T-cell (primary cell): ENCODE measurements at regions not wholly inside any gene's neighbourhood (a gene's known extent, or its start where the extent isn't known, plus 50 kb on each side); places are given as distances from the start of the nearest gene placed in this dataset.

Experiments used
- ATAC-seq, 4 experiments: fragments of 200-7000 bp in 3 of 4; fragments of 150-1000 bp in 1 of 4; cut with Tn5 transposase; replicated peaks in 1 of 4; 1 replicate in 3 of 4; 2 replicates in 1 of 4; pipeline ENCODE4 v1.10.0; 2021; ENCODE audit warnings: moderate library complexity in 3 of 4, mild to moderate bottlenecking in 2 of 4, moderate number of reproducible peaks in 1 of 4
- CTCF ChIA-PET, 2 donors: fragments of 300-600 bp; sonication (Branson Sonifier 250); formaldehyde crosslinking; loops; one replicate each; lab custom pipeline; 2022; ENCODE audit warnings: antibody characterized with exemption in 2 of 2; lab: Charles Lee
- POLR2A ChIA-PET, 2 donors: fragments of 300-600 bp; sonication (Branson Sonifier 250); formaldehyde crosslinking; loops; one replicate each; lab custom pipeline; 2022; ENCODE audit warnings: antibody characterized with exemption in 2 of 2; lab: Charles Lee
- DNase-seq, 35 experiments: peaks; one replicate each; pipeline versions ENCODE4 v3.0.0 to v3.0.0-alpha.2; 2013 to 2023
- H3K27ac ChIP-seq: one replicate; pipeline ENCODE4 v1.5.1; 2013; ENCODE audit warnings: low read length
- H3K27me3 ChIP-seq, 2 experiments: replicated peaks in 1 of 2; 1 replicate in 1 of 2; 2 replicates in 1 of 2; pipeline versions ENCODE4 v1.6.1 to v1.7.0; 2013; ENCODE audit warnings: low read length in 1 of 2, mixed read lengths in 1 of 2; ENCODE audit not compliant: control insufficient read depth in 2 of 2, insufficient read depth in 2 of 2; ENCODE audit errors: extremely low read depth in 1 of 2
- H3K36me3 ChIP-seq, 2 donors: 1 replicate in 1 of 2; 2 replicates in 1 of 2; pipeline versions ENCODE4 v1.6.1 to v1.7.0; 2013; ENCODE audit warnings: low read length in 1 of 2; ENCODE audit not compliant: control insufficient read depth in 2 of 2, insufficient read depth in 1 of 2; ENCODE audit errors: extremely low read depth in 1 of 2
- H3K4me1 ChIP-seq, 2 experiments: 1 replicate in 1 of 2; 2 replicates in 1 of 2; pipeline versions ENCODE4 v1.6.1 to v1.7.0; 2013; ENCODE audit warnings: low read length in 2 of 2, mixed read lengths in 1 of 2; ENCODE audit not compliant: insufficient read depth in 2 of 2, control insufficient read depth in 1 of 2; ENCODE audit errors: extremely low read depth in 1 of 2
- H3K4me3 ChIP-seq, 2 donors: 1 replicate in 1 of 2; 2 replicates in 1 of 2; pipeline versions ENCODE4 v1.5.1 to v1.7.0; 2013; ENCODE audit warnings: mild to moderate bottlenecking in 2 of 2, low read length in 1 of 2, moderate library complexity in 1 of 2; ENCODE audit not compliant: control insufficient read depth in 1 of 2; ENCODE audit errors: extremely low read depth in 1 of 2
- H3K9me3 ChIP-seq: 2 replicates; pipeline ENCODE4 v1.7.0; 2013
- H3K27ac Mint-ChIP-seq, 2 donors: one replicate each; pipeline ENCODE4 v1.8.0; 2020 to 2021; ENCODE audit warnings: mild to moderate bottlenecking in 2 of 2, mixed read lengths in 2 of 2
- H3K27me3 Mint-ChIP-seq, 2 donors: one replicate each; pipeline ENCODE4 v1.8.0; 2021 to 2022; ENCODE audit warnings: mixed read lengths in 2 of 2
- H3K36me3 Mint-ChIP-seq: one replicate; pipeline ENCODE4 v1.8.0; 2021; ENCODE audit warnings: mixed read lengths
- H3K4me1 Mint-ChIP-seq, 3 donors: one replicate each; pipeline ENCODE4 v1.8.0; 2020 to 2022; ENCODE audit warnings: mixed read lengths in 3 of 3, mild to moderate bottlenecking in 1 of 3
- H3K4me3 Mint-ChIP-seq, 3 donors: one replicate each; pipeline ENCODE4 v1.8.0; 2020 to 2022; ENCODE audit warnings: mild to moderate bottlenecking in 3 of 3, mixed read lengths in 3 of 3, moderate library complexity in 3 of 3
- H3K9me3 Mint-ChIP-seq, 3 donors: one replicate each; pipeline ENCODE4 v1.8.0; 2020 to 2022; ENCODE audit warnings: mixed read lengths in 3 of 3
- WGBS: methylation state at CpG from one replicate; pipeline ENCODE4 v1.1.5; 2013; ENCODE audit warnings: missing lambda C conversion rate; ENCODE audit not compliant: insufficient coverage; 5-methylcytosine and 5-hydroxymethylcytosine counted together

DNA sequence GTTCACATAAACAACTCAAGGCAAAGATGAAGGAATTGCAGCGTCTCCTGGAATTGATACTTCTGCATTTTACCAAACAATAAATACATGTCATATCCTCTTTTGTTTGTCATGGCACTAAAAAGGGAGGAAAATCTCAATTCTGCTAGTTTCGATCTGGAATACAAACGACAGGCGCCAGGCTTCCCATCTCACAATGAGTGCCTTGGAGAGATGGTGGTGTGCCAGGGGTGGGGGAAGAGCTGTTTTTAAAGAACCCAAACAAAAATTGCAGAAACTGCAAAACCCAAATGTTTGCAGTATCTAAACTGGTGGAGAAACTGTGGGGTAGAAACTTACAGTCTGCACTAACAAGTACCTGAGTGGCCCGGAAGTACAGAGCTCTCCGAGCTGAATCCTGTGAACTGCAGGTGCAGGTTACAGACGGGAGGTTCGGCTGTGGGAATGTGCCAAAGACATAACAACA is 53.0 kb upstream of the KLF3 start:
- Histone ChIP-seq H3K27ac (no peak overlapping the region), H3K4me1 (peaks cover 8 to 16% of the 10 kb centered on the region in 2 experiments), H3K4me3 (no peak overlapping the region), H3K9me3 (no peaks in the 10 kb centered on the region), H3K36me3 (no peaks in the 10 kb centered on the region), H3K27me3 (no peaks in the 10 kb centered on the region)
- no peak for ATAC-seq
- Mint-ChIP-seq H3K27me3 (no peaks in the 10 kb centered on the region), H3K4me3 (no peak overlapping the region), H3K27ac (no peak overlapping the region), H3K9me3 (no peaks in the 10 kb centered on the region), H3K36me3 (no peaks in the 10 kb centered on the region), H3K4me1 (peaks cover 40 to 44% (median 42%) of the 10 kb centered on the region in 3 donors)
- ChIA-PET POLR2A (interaction anchor here in 1 of 2 donors (0.6 kb wide), 1 partner anchor 52 kb away, joined by 3 read pairs; no protein-coding TSS in a partner anchor), CTCF (no interaction called here)
- DNase-seq: no peak
- 79% methylated on average over 3 of the region's 8 CpGs for WGBS

- ChIA-PET POLR2A (interaction anchor here (0.6 kb wide), 2 partner anchors 51 to 292 kb away, joined by 3 to 4 read pairs; no protein-coding TSS in a partner anchor), CTCF (no interaction called here)
- ATAC-seq (no peak), DNase-seq (no peak)
- no peak overlapping the region for H3K27ac Mint-ChIP-seq
- Histone ChIP-seq H3K36me3 (no peaks in the 10 kb centered on the region), H3K4me3 (no peak overlapping the region), H3K9me3 (no peaks in the 10 kb centered on the region), H3K27me3 (no peaks in the 10 kb centered on the region), H3K4me1 (peaks cover 5 to 10% of the 10 kb centered on the region in 2 experiments), H3K27ac (no peak overlapping the region)
- H3K27me3 Mint-ChIP-seq: no peaks in the 10 kb centered on the region
- H3K4me1 Mint-ChIP-seq: peaks cover 34 to 39% (median 36%) of the 10 kb centered on the region in 3 donors
- no peak overlapping the region for H3K4me3 Mint-ChIP-seq
- no CpG with 5 or more reads among the region's 3 CpGs for WGBS
- no peaks in the 10 kb centered on the region for H3K36me3 Mint-ChIP-seq
- H3K9me3 Mint-ChIP-seq: no peaks in the 10 kb centered on the region
Observed at GRCh38 chr4:38611676-38612075, 52.3 kb upstream of the KLF3 start.

DNA sequence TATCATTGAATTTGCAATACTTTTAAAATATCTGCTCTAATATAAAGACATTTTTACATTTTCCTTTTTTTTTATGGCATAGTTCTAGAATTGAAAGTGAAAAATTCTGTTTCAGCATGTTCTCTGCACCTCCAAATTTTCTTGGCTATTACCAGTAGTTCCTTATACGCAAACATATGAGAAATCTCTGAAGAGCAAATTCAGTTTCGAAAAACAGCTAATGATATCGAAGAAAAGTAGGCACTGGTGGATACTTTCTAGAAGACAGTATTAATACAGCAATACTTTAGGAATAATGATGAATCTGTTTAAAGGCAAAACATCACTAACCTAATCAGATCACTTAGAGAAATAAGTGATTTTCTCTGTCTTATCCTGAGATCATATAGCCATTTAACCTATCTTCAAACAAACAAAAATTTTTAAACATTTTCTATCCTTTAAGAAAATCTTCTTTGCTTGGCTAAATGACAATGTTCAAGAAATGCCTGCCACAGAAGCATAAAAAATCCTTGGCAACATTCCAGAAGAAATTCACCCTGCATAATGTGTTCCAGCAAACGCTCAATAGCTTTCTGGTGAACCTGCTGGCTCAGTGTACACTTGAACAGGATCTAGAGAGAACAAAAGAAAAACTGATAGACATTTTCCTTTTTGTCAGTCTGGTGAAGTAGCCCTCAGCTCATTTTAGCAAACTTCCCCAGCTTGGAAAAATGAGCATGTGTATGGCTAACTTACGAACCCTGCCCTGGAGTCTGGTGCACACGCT is 51.2 kb upstream of the KLF3 start:
- no peaks in the 10 kb centered on the region for H3K27me3 ChIP-seq
- H3K9me3 ChIP-seq: no peaks in the 10 kb centered on the region
- no peak overlapping the region for H3K4me3 ChIP-seq
- ATAC-seq: no peak
- ChIA-PET POLR2A (no interaction called here), CTCF (interaction anchor here (0.5 to 0.7 kb wide), 2 partner anchors 100 to 145 kb away, joined by 4 to 5 read pairs; no protein-coding TSS in a partner anchor)
- peaks cover 5 to 7% of the 10 kb centered on the region in 2 experiments for H3K4me1 ChIP-seq
- H3K36me3 ChIP-seq: no peaks in the 10 kb centered on the region
- Mint-ChIP-seq H3K27me3 (no peaks in the 10 kb centered on the region), H3K4me1 (peaks cover 30 to 36% (median 33%) of the 10 kb centered on the region in 3 donors), H3K27ac (no peak overlapping the region), H3K9me3 (no peaks in the 10 kb centered on the region), H3K4me3 (no peak overlapping the region), H3K36me3 (no peaks in the 10 kb centered on the region)
- no CpG with 5 or more reads among the region's 6 CpGs for WGBS
- DNase-seq: no peak
- no peak overlapping the region for H3K27ac ChIP-seq
